H1 (cell line): ENCODE measurements at regions not wholly inside any gene's neighbourhood (a gene's known extent, or its start where the extent isn't known, plus 50 kb on each side); places are given as distances from the start of the nearest gene placed in this dataset.

Source experiments
- CTCF ChIA-PET: fragments of 300-600 bp; sonication (Branson Sonifier 250); formaldehyde crosslinking; loops from one replicate; lab custom pipeline; 2021; ENCODE audit not compliant: partially characterized antibody; lab: Charles Lee
- POLR2A ChIA-PET: fragments of 300-600 bp; sonication (Branson Sonifier 250); formaldehyde crosslinking; loops from one replicate; lab custom pipeline; 2021; ENCODE audit warnings: inconsistent platforms; ENCODE audit not compliant: partially characterized antibody; lab: Charles Lee
- DNase-seq, 2 experiments: peaks; one replicate each; pipeline versions ENCODE4 v3.0.0 to v3.0.0-alpha.2; 2010 to 2022; ENCODE audit warnings: low spot score in 2 of 2, low read depth in 1 of 2, mixed read lengths in 1 of 2
- FAIRE-seq: peaks from 2 replicates; lab custom pipeline; 2011; peaks lifted over from hg19 to GRCh38; lab: Jason Lieb, UNC
- H2AFZ ChIP-seq: 2 replicates; pipeline ENCODE4 v1.8.1; 2012; ENCODE audit warnings: low read length, inconsistent platforms
- H2AK5ac ChIP-seq: 2 replicates; pipeline ENCODE4 v1.6.1; 2013; ENCODE audit warnings: low read depth, low read length
- H2BK120ac ChIP-seq: replicated peaks from 2 replicates; pipeline ENCODE3; 2013; ENCODE audit warnings: low read depth, low read length, inconsistent platforms
- H2BK12ac ChIP-seq: 2 replicates; pipeline ENCODE4 v1.6.1; 2013; ENCODE audit warnings: low read depth, low read length
- H2BK15ac ChIP-seq: 2 replicates; pipeline ENCODE4 v1.6.1; 2013; ENCODE audit warnings: low read length
- H2BK20ac ChIP-seq: 2 replicates; pipeline ENCODE4 v1.6.1; 2013; ENCODE audit warnings: low read length
- H2BK5ac ChIP-seq: 2 replicates; pipeline ENCODE4 v1.6.1; 2013; ENCODE audit warnings: low read depth, low read length
- H3K14ac ChIP-seq: 2 replicates; pipeline ENCODE4 v1.6.1; 2013; ENCODE audit warnings: inconsistent platforms; ENCODE audit not compliant: insufficient read length
- H3K18ac ChIP-seq: 2 replicates; pipeline ENCODE4 v1.6.1; 2013; ENCODE audit warnings: low read length; ENCODE audit errors: extremely low read depth
- H3K23ac ChIP-seq: 2 replicates; pipeline ENCODE4 v1.6.1; 2013; ENCODE audit warnings: inconsistent platforms; ENCODE audit not compliant: insufficient read length
- H3K23me2 ChIP-seq: 2 replicates; pipeline ENCODE4 v1.6.1; 2013; ENCODE audit warnings: low read depth, low read length
- H3K27ac ChIP-seq: 2 replicates; pipeline ENCODE4 v1.6.1; 2011; ENCODE audit warnings: low read depth, low read length, inconsistent platforms
- H3K27me3 ChIP-seq, 4 experiments: replicated peaks in 1 of 4; 1 replicate in 1 of 4; 2 replicates in 3 of 4; pipeline versions ENCODE4 v1.6.1 to v1.8.1; 2011 to 2013; ENCODE audit warnings: low read length in 3 of 4, mild to moderate bottlenecking in 3 of 4, inconsistent platforms in 2 of 4, mixed read lengths in 2 of 4, moderate library complexity in 1 of 4; ENCODE audit not compliant: control insufficient read depth in 3 of 4, insufficient read depth in 3 of 4; ENCODE audit errors: extremely low read depth in 1 of 4
- H3K36me3 ChIP-seq, 4 experiments: 2 replicates each; pipeline versions ENCODE4 v1.6.1 to v1.8.1; 2011 to 2013; ENCODE audit warnings: mild to moderate bottlenecking in 4 of 4, low read length in 3 of 4, moderate library complexity in 2 of 4, control low read depth in 1 of 4, inconsistent platforms in 1 of 4; ENCODE audit not compliant: insufficient read depth in 4 of 4, control insufficient read depth in 2 of 4
- H3K4ac ChIP-seq: replicated peaks from 2 replicates; pipeline ENCODE3; 2013; ENCODE audit warnings: low read length, low read depth, mixed read lengths, inconsistent platforms; ENCODE audit not compliant: insufficient read length
- H3K4me1 ChIP-seq, 4 experiments: replicated peaks in 1 of 4; 1 replicate in 1 of 4; 2 replicates in 3 of 4; pipeline versions ENCODE4 v1.6.1 to v1.8.1; 2011 to 2013; ENCODE audit warnings: low read length in 3 of 4, inconsistent platforms in 2 of 4, mixed read lengths in 1 of 4; ENCODE audit not compliant: insufficient read depth in 4 of 4, control insufficient read depth in 3 of 4
- H3K4me2 ChIP-seq, 2 experiments: 2 replicates each; pipeline versions ENCODE4 v1.6.1 to v1.8.1; 2011 to 2013; ENCODE audit warnings: low read depth in 2 of 2, low read length in 2 of 2, control low read depth in 1 of 2, inconsistent platforms in 1 of 2, mild to moderate bottlenecking in 1 of 2; ENCODE audit not compliant: insufficient read depth in 1 of 2
- H3K4me3 ChIP-seq, 4 experiments: fragments of 200-600, 300-600 bp in 1 of 4; sonication (generic), shearing (Covaris generic), sonication (Bioruptor Twin) in 1 of 4; 2 replicates each; pipeline versions ENCODE4 v1.5.1 to v1.8.1; 2011 to 2016; ENCODE audit warnings: low read length in 4 of 4, low read depth in 3 of 4, control low read depth in 2 of 4, inconsistent platforms in 2 of 4, mild to moderate bottlenecking in 2 of 4, mixed read lengths in 1 of 4, moderate library complexity in 1 of 4; ENCODE audit not compliant: insufficient read depth in 2 of 4; ENCODE audit errors: extremely low read depth in 1 of 4
- H3K56ac ChIP-seq: replicated peaks from 2 replicates; pipeline ENCODE3; 2013; ENCODE audit warnings: low read depth, mild to moderate bottlenecking, mixed read lengths, low read length, inconsistent platforms; ENCODE audit not compliant: insufficient read length
- H3K79me1 ChIP-seq: 2 replicates; pipeline ENCODE4 v1.6.1; 2013; ENCODE audit warnings: low read depth, low read length, control low read depth
- H3K79me2 ChIP-seq, 2 experiments: 2 replicates each; pipeline versions ENCODE4 v1.6.1 to v1.8.1; 2012 to 2013; ENCODE audit warnings: low read length in 2 of 2, mild to moderate bottlenecking in 2 of 2, inconsistent platforms in 1 of 2; ENCODE audit not compliant: insufficient read depth in 2 of 2, control insufficient read depth in 1 of 2
- H3K9ac ChIP-seq, 4 experiments: replicated peaks in 1 of 4; 1 replicate in 1 of 4; 2 replicates in 3 of 4; pipeline versions ENCODE4 v1.6.1 to v1.8.1; 2011 to 2013; ENCODE audit warnings: low read depth in 3 of 4, low read length in 3 of 4, control low read depth in 2 of 4, mild to moderate bottlenecking in 2 of 4, moderate library complexity in 2 of 4, inconsistent platforms in 1 of 4; ENCODE audit errors: extremely low read depth in 1 of 4
- H3K9me3 ChIP-seq, 2 experiments: 2 replicates each; pipeline versions ENCODE4 v1.6.1 to v1.8.1; 2012 to 2013; ENCODE audit warnings: mild to moderate bottlenecking in 2 of 2, moderate library complexity in 2 of 2, control low read depth in 1 of 2, inconsistent platforms in 1 of 2, low read depth in 1 of 2, low read length in 1 of 2, mixed read lengths in 1 of 2; ENCODE audit not compliant: insufficient read depth in 2 of 2
- H4K20me1 ChIP-seq, 2 experiments: replicated peaks in 1 of 2; 2 replicates each; pipeline versions ENCODE3 to v1.8.1; 2011 to 2013; ENCODE audit warnings: inconsistent platforms in 2 of 2, low read length in 2 of 2, mild to moderate bottlenecking in 1 of 2; ENCODE audit not compliant: insufficient read depth in 2 of 2, control insufficient read depth in 1 of 2
- H4K5ac ChIP-seq: 2 replicates; pipeline ENCODE4 v1.6.1; 2013; ENCODE audit warnings: low read length, low read depth, mixed read lengths, inconsistent platforms; ENCODE audit not compliant: insufficient read length
- H4K8ac ChIP-seq: 2 replicates; pipeline ENCODE4 v1.8.0; 2013; ENCODE audit warnings: mild to moderate bottlenecking, moderate library complexity, low read length, inconsistent platforms; ENCODE audit not compliant: insufficient read depth; ENCODE audit errors: extremely low read depth
- H4K91ac ChIP-seq: replicated peaks from 2 replicates; pipeline ENCODE3; 2013; ENCODE audit warnings: low read length, mixed read lengths, inconsistent platforms; ENCODE audit not compliant: insufficient read length
- CHD1 ChIP-seq: IDR thresholded peaks from 2 replicates; pipeline ENCODE4 v1.6.1; 2012; ENCODE audit warnings: low read depth, low read length, improper control_type of control experiment
- CREB1 ChIP-seq: IDR thresholded peaks from 2 replicates; pipeline ENCODE4 v1.6.1; 2012; ENCODE audit warnings: inconsistent platforms
- KDM1A ChIP-seq: fragments of 200-600, 300-600 bp; sonication (generic); IDR thresholded peaks from 2 replicates; pipeline ENCODE4 v1.7.1; 2016; ENCODE audit warnings: mild to moderate bottlenecking, low read length, borderline replicate concordance
- KDM4A ChIP-seq: IDR thresholded peaks from one replicate; pipeline ENCODE4 v1.7.1; 2012; ENCODE audit warnings: low read depth, mild to moderate bottlenecking, moderate library complexity, low read length, inconsistent platforms; ENCODE audit not compliant: severe bottlenecking
- NANOG ChIP-seq: IDR thresholded peaks from 2 replicates; pipeline ENCODE4 v1.6.1; 2011; ENCODE audit warnings: low read length, low read depth, mild to moderate bottlenecking, inconsistent platforms; ENCODE audit not compliant: insufficient read depth, poor library complexity, severe bottlenecking
- POU5F1 ChIP-seq: IDR thresholded peaks from 2 replicates; pipeline ENCODE4 v1.6.1; 2011; ENCODE audit warnings: low read depth, mild to moderate bottlenecking, low read length, moderate library complexity
- SUZ12 ChIP-seq: fragments of 200-600 bp; sonication (generic); IDR thresholded peaks from 2 replicates; pipeline ENCODE4 v1.6.1; 2012; ENCODE audit warnings: mild to moderate bottlenecking, inconsistent platforms, low read length, moderate library complexity, mixed read lengths
- WGBS, 2 experiments: shearing (Covaris generic) in 1 of 2; methylation state at CpG; one replicate each; pipeline versions ENCODE4 v1.1.6 to v1.1.7; 2013 to 2015; ENCODE audit warnings: low lambda C conversion rate in 2 of 2, mixed read lengths in 2 of 2, inconsistent platforms in 1 of 2, low coverage in 1 of 2, missing lambda C conversion rate in 1 of 2; ENCODE audit not compliant: insufficient replicate concordance in 2 of 2, insufficient coverage in 1 of 2, insufficient read length in 1 of 2; ENCODE audit errors: extremely low coverage in 1 of 2, missing lambda C conversion rate in 1 of 2; 5-methylcytosine and 5-hydroxymethylcytosine counted together

- ChIA-PET CTCF (interaction anchor here (0.6 kb wide), 1 partner anchor 62 kb away, joined by 3 read pairs; no protein-coding TSS in a partner anchor), POLR2A (no interaction called here)
- H4K20me1 ChIP-seq = no peaks in the 10 kb centered on the region
- no peak overlapping the region for H2AFZ ChIP-seq
- H3K23ac ChIP-seq = no peak overlapping the region
- H2AK5ac ChIP-seq = no peak overlapping the region
- H3K56ac ChIP-seq = no peak overlapping the region
- no peak overlapping the region for H4K8ac ChIP-seq
- H3K4me1 ChIP-seq = peaks cover 0 to 9% (median 6%) of the 10 kb centered on the region in 4 experiments; a peak in 5 of 7 replicates
- H3K4me3 ChIP-seq = no peak overlapping the region
- no peak overlapping the region for H3K4me2 ChIP-seq
- DNase-seq (no peak), FAIRE-seq (no peak)
- no peak overlapping the region for H4K5ac ChIP-seq
- H3K27me3 ChIP-seq = no peaks in the 10 kb centered on the region
- no peaks in the 10 kb centered on the region for H3K9me3 ChIP-seq
- no peak overlapping the region for H2BK20ac ChIP-seq
- no peak overlapping the region for H4K91ac ChIP-seq
- no peak overlapping the region for H2BK5ac ChIP-seq
- H2BK15ac ChIP-seq = no peak overlapping the region
- H3K79me1 ChIP-seq = no peaks in the 10 kb centered on the region
- no peak overlapping the region for H3K27ac ChIP-seq
- no peaks in the 10 kb centered on the region for H3K36me3 ChIP-seq
- 96% methylated on average over 2 of the region's 2 CpGs; no CpG with 5 or more reads in 1 of the 2 experiments for WGBS, 2 experiments
- no peak overlapping the region for H3K14ac ChIP-seq
- no peaks in the 10 kb centered on the region for H3K23me2 ChIP-seq
- H3K9ac ChIP-seq = no peak overlapping the region
- no peak overlapping the region for H3K4ac ChIP-seq
- H3K79me2 ChIP-seq = no peaks in the 10 kb centered on the region
- H2BK120ac ChIP-seq = no peak overlapping the region
- no peak overlapping the region for H3K18ac ChIP-seq
- H2BK12ac ChIP-seq = no peak overlapping the region
- TF ChIP-seq SUZ12 (no peak), CREB1 (no peak), KDM4A (no peak), NANOG (no peak), POU5F1 (no peak), CHD1 (no peak), KDM1A (no peak)
Measured at GRCh38 chr6:4404415-4404814, 269.0 kb upstream of the ECI2 start.
